SK-N-SH (cell line): ENCODE measurements at regions not wholly inside any gene's neighbourhood (a gene's known extent, or its start where the extent isn't known, plus 50 kb on each side); places are given as distances from the start of the nearest gene placed in this dataset.

Source experiments
- CTCF ChIA-PET: fragments of 300-600, 350-600 bp; formaldehyde crosslinking; extraction: SDS; loops from one replicate; lab custom pipeline; 2021; lab: Yijun Ruan, JAX
- POLR2A ChIA-PET: fragments of 350-600 bp; sonication (Branson Sonifier 250); formaldehyde crosslinking; extraction: SDS; loops from one replicate; lab custom pipeline; 2020; ENCODE audit warnings: antibody characterized with exemption, inconsistent platforms; lab: Yijun Ruan, JAX
- DNase-seq: peaks from one replicate; pipeline ENCODE4 v3.0.0; 2012
- H2AFZ ChIP-seq: fragments of 200-600 bp; sonication (generic); 2 replicates; pipeline ENCODE4 v1.8.1; 2016; ENCODE audit warnings: antibody characterized with exemption, mild to moderate bottlenecking, low read depth
- H3F3A ChIP-seq: fragments of 200-600 bp; sonication (generic); replicated peaks from 2 replicates; pipeline ENCODE3; 2016; ENCODE audit warnings: antibody characterized with exemption, mild to moderate bottlenecking; ENCODE audit not compliant: insufficient read depth
- H3K27ac ChIP-seq, 2 experiments: fragments of 200-500 bp in 1 of 2; fragments of 200-600 bp in 1 of 2; sonication (Bioruptor generic) in 1 of 2; sonication (generic), shearing (Covaris generic) in 1 of 2; 2 replicates each; pipeline versions ENCODE4 v1.5.1 to v1.6.1; 2014 to 2016; ENCODE audit warnings: low read depth in 2 of 2, inconsistent platforms in 1 of 2, low read length in 1 of 2, mild to moderate bottlenecking in 1 of 2, mixed read lengths in 1 of 2
- H3K27me3 ChIP-seq: fragments of 200-600 bp; sonication (generic), shearing (Covaris generic); 2 replicates; pipeline ENCODE4 v1.6.1; 2016; ENCODE audit warnings: mixed run types; ENCODE audit not compliant: insufficient read depth
- H3K36me3 ChIP-seq, 2 experiments: fragments of 200-500 bp in 1 of 2; fragments of 200-600 bp in 1 of 2; sonication (Bioruptor generic) in 1 of 2; sonication (generic) in 1 of 2; replicated peaks in 1 of 2; 2 replicates each; pipeline versions ENCODE3 to v1.5.1; 2014 to 2016; ENCODE audit warnings: low read length in 1 of 2, mild to moderate bottlenecking in 1 of 2; ENCODE audit not compliant: insufficient read depth in 2 of 2, control insufficient read depth in 1 of 2
- H3K4me1 ChIP-seq, 2 experiments: fragments of 200-500 bp in 1 of 2; fragments of 200-600 bp in 1 of 2; sonication (Bioruptor generic) in 1 of 2; sonication (generic), shearing (Covaris generic) in 1 of 2; 2 replicates each; pipeline versions ENCODE4 v1.5.1 to v1.6.1; 2014 to 2016; ENCODE audit warnings: low read depth in 1 of 2, low read length in 1 of 2, mixed run types in 1 of 2; ENCODE audit not compliant: insufficient read depth in 2 of 2, control insufficient read depth in 1 of 2
- H3K4me2 ChIP-seq: fragments of 200-600 bp; sonication (generic), shearing (Covaris generic); 2 replicates; pipeline ENCODE4 v1.6.1; 2017; ENCODE audit warnings: mixed run types
- H3K4me3 ChIP-seq, 2 experiments: fragments of 200-500 bp in 1 of 2; fragments of 200-600 bp in 1 of 2; sonication (Bioruptor generic) in 1 of 2; sonication (generic), shearing (Covaris generic) in 1 of 2; 2 replicates each; pipeline versions ENCODE4 v1.5.1 to v1.8.1; 2014 to 2016; ENCODE audit warnings: low read depth in 2 of 2, inconsistent platforms in 1 of 2, low read length in 1 of 2, mild to moderate bottlenecking in 1 of 2, mixed read lengths in 1 of 2, moderate library complexity in 1 of 2
- H3K79me2 ChIP-seq: fragments of 200-600 bp; sonication (generic); 2 replicates; pipeline ENCODE4 v1.8.1; 2017; ENCODE audit warnings: mild to moderate bottlenecking; ENCODE audit not compliant: insufficient read depth
- H3K9ac ChIP-seq: fragments of 200-600 bp; sonication (generic); 2 replicates; pipeline ENCODE4 v1.6.1; 2017; ENCODE audit warnings: mixed run types
- H3K9me2 ChIP-seq: fragments of 200-600 bp; sonication (generic); 2 replicates; pipeline ENCODE4 v1.6.1; 2017; ENCODE audit warnings: mixed run types
- H3K9me3 ChIP-seq: fragments of 200-600 bp; sonication (generic); 2 replicates; pipeline ENCODE4 v1.6.1; 2017; ENCODE audit warnings: mixed run types, mild to moderate bottlenecking, moderate library complexity
- H4K20me1 ChIP-seq: fragments of 200-600 bp; sonication (generic); 2 replicates; pipeline ENCODE4 v1.6.1; 2017; ENCODE audit warnings: mild to moderate bottlenecking, mixed run types; ENCODE audit not compliant: insufficient read depth
- EP300 ChIP-seq, 2 experiments: IDR thresholded peaks; 2 replicates each; pipeline versions ENCODE4 v1.4.0 to v1.6.1; 2012; ENCODE audit warnings: borderline replicate concordance in 1 of 2, low read depth in 1 of 2, low read length in 1 of 2
- FOSL2 ChIP-seq: IDR thresholded peaks from 2 replicates; pipeline ENCODE4 v1.4.0; 2012; ENCODE audit warnings: low read depth, mild to moderate bottlenecking, moderate library complexity, borderline replicate concordance
- FOXJ3 ChIP-seq: sonication (generic); formaldehyde crosslinking; IDR thresholded peaks from 2 replicates; pipeline ENCODE4 v1.5.1; 2020; ENCODE audit warnings: mild to moderate bottlenecking, missing genetic modification reagents
- FOXM1 ChIP-seq: IDR thresholded peaks from 2 replicates; pipeline ENCODE4 v1.4.0; 2012; ENCODE audit warnings: low read depth, mild to moderate bottlenecking
- NFIC ChIP-seq: IDR thresholded peaks from 2 replicates; pipeline ENCODE4 v1.4.0; 2012; ENCODE audit warnings: borderline replicate concordance
- NRF1 ChIP-seq: IDR thresholded peaks from 2 replicates; pipeline ENCODE4 v1.6.1; 2012; ENCODE audit warnings: low read depth, mild to moderate bottlenecking, low read length
- RFX5 ChIP-seq: IDR thresholded peaks from 2 replicates; pipeline ENCODE4 v1.6.1; 2012; ENCODE audit warnings: mild to moderate bottlenecking, improper control_type of control experiment, low read length
- RXRA ChIP-seq: IDR thresholded peaks from 2 replicates; pipeline ENCODE4 v1.4.0; 2012; ENCODE audit warnings: low read depth, mild to moderate bottlenecking, borderline replicate concordance
- SIN3A ChIP-seq: IDR thresholded peaks from 2 replicates; pipeline ENCODE4 v1.6.1; 2012; ENCODE audit warnings: low read depth, mild to moderate bottlenecking, low read length, moderate library complexity, borderline replicate concordance
- WGBS: methylation state at CpG from one replicate; pipeline ENCODE4 v1.1.6; 2017; ENCODE audit warnings: low lambda C conversion rate; 5-methylcytosine and 5-hydroxymethylcytosine counted together
- TF ChIP-seq, protein P1 (sequence below): IDR thresholded peaks from 2 replicates; pipeline ENCODE4 v1.4.0; 2012; ENCODE audit warnings: low read depth, borderline replicate concordance
- TF ChIP-seq, protein P2 (sequence below): IDR thresholded peaks from 2 replicates; pipeline ENCODE4 v1.4.0; 2012; ENCODE audit warnings: low read depth
- TF ChIP-seq, protein P3 (sequence below): IDR thresholded peaks from 2 replicates; pipeline ENCODE4 v1.6.1; 2012; ENCODE audit warnings: mild to moderate bottlenecking, low read depth, low read length, moderate library complexity

DNA sequence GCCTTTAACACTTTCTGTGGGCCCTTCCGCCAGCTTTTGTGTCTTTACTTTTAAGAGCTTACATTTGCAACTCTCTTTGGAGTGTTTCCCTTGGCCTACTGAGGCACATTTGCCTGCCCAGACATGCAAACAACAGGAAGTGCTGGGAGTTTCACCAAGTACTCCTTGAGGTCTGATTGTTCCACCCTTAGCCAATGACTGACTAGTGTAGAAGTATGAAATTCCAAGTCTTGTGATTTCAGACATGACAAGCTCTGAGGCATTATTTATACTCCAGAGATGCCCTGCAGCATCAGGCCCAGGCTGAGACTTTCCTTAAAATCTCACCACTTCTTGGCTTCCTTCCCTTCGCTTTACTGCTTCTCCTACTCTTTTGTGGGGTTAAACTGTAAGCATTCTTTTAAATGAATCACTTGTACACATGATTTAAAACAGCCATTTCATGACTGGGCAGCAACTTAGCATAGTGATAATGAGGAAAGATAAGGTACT, 174.1 kb downstream of the SLC6A15 start (continued):
- TF ChIP-seq FOSL2 = peak; percentile 72; the same call in 1 of the 2 replicates
- no peak for TF ChIP-seq SIN3A
- TF ChIP-seq, protein P1, sequence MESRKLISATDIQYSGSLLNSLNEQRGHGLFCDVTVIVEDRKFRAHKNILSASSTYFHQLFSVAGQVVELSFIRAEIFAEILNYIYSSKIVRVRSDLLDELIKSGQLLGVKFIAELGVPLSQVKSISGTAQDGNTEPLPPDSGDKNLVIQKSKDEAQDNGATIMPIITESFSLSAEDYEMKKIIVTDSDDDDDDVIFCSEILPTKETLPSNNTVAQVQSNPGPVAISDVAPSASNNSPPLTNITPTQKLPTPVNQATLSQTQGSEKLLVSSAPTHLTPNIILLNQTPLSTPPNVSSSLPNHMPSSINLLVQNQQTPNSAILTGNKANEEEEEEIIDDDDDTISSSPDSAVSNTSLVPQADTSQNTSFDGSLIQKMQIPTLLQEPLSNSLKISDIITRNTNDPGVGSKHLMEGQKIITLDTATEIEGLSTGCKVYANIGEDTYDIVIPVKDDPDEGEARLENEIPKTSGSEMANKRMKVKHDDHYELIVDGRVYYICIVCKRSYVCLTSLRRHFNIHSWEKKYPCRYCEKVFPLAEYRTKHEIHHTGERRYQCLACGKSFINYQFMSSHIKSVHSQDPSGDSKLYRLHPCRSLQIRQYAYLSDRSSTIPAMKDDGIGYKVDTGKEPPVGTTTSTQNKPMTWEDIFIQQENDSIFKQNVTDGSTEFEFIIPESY = no peak
- peak; percentile 59 for TF ChIP-seq FOXM1
- no peak for TF ChIP-seq NRF1
- TF ChIP-seq, protein P2, sequence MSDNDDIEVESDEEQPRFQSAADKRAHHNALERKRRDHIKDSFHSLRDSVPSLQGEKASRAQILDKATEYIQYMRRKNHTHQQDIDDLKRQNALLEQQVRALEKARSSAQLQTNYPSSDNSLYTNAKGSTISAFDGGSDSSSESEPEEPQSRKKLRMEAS = no peak; the same call in 1 of the 2 replicates

DNA sequence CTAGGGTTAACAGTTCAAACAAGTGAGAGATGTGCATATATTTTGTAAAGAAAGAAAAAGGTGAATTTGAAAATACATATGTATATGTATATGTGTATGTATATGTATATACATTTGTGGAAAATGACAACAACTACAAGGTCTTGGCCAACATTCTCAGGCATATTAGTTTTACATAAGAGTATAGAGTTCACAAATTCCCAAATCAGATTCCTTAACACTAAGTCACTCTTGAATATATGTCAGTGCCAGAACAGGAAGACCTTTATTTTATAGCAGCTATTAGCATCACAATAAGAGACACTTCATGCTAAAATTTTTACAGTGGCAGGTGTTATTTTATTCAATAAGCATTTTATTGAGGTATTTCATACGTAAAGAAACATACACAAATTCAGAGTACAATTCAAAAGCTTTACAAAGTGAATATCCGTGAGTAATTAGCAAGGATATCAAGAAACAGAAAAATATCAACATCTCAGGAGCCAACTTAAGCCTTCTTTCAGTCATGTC, 179.7 kb downstream of the SLC6A15 start:
- no peak for DNase-seq
- 81% methylated on average over 2 of the region's 2 CpGs for WGBS
- Histone ChIP-seq H2AFZ (no peak overlapping the region), H3K9me3 (no peaks in the 10 kb centered on the region), H3K36me3 (no peaks in the 10 kb centered on the region), H3K79me2 (no peaks in the 10 kb centered on the region), H3K4me3 (no peak overlapping the region), H3K4me1 (peaks cover 4 to 5% of the 10 kb centered on the region in 2 experiments; a peak in 3 of 4 replicates), H3K4me2 (no peak overlapping the region), H3K9me2 (no peaks in the 10 kb centered on the region), H4K20me1 (no peaks in the 10 kb centered on the region), H3K27me3 (no peaks in the 10 kb centered on the region), H3K9ac (no peak overlapping the region), H3F3A (peaks cover 2% of the 10 kb centered on the region), H3K27ac (no peak overlapping the region)
- ChIA-PET POLR2A (no interaction called here), CTCF (no interaction called here)
- TF ChIP-seq RFX5 = no peak
- TF ChIP-seq, protein P2 = no peak
- no peak for TF ChIP-seq RXRA
- no peak for TF ChIP-seq EP300 (IDR thresholded peaks at IDR 0.05; ENCODE audit: borderline replicate concordance in 1 of 2, low read depth in 1 of 2, low read length in 1 of 2)
- TF ChIP-seq, protein P1 = no peak
- TF ChIP-seq, protein P3, sequence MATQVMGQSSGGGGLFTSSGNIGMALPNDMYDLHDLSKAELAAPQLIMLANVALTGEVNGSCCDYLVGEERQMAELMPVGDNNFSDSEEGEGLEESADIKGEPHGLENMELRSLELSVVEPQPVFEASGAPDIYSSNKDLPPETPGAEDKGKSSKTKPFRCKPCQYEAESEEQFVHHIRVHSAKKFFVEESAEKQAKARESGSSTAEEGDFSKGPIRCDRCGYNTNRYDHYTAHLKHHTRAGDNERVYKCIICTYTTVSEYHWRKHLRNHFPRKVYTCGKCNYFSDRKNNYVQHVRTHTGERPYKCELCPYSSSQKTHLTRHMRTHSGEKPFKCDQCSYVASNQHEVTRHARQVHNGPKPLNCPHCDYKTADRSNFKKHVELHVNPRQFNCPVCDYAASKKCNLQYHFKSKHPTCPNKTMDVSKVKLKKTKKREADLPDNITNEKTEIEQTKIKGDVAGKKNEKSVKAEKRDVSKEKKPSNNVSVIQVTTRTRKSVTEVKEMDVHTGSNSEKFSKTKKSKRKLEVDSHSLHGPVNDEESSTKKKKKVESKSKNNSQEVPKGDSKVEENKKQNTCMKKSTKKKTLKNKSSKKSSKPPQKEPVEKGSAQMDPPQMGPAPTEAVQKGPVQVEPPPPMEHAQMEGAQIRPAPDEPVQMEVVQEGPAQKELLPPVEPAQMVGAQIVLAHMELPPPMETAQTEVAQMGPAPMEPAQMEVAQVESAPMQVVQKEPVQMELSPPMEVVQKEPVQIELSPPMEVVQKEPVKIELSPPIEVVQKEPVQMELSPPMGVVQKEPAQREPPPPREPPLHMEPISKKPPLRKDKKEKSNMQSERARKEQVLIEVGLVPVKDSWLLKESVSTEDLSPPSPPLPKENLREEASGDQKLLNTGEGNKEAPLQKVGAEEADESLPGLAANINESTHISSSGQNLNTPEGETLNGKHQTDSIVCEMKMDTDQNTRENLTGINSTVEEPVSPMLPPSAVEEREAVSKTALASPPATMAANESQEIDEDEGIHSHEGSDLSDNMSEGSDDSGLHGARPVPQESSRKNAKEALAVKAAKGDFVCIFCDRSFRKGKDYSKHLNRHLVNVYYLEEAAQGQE = no peak
- TF ChIP-seq FOXJ3 (CRISPR knock-in tag) = no peak
- no peak for TF ChIP-seq NFIC
- no peak for TF ChIP-seq FOXM1
